HepG2 (cell line): ENCODE measurements at regions not wholly inside any gene's neighbourhood (a gene's known extent, or its start where the extent isn't known, plus 50 kb on each side); places are given as distances from the start of the nearest gene placed in this dataset.

Experiments used
- ARID2 ChIP-seq: sonication (generic); formaldehyde crosslinking; IDR thresholded peaks from 2 replicates; pipeline ENCODE4 v1.8.1; 2022; ENCODE audit warnings: mild to moderate bottlenecking, missing genetic modification reagents, borderline replicate concordance
- ARNTL ChIP-seq: sonication (generic); formaldehyde crosslinking; IDR thresholded peaks from 2 replicates; pipeline ENCODE4 v1.4.0; 2020; ENCODE audit warnings: mild to moderate bottlenecking, missing genetic modification reagents
- NPAS2 ChIP-seq: sonication (generic); formaldehyde crosslinking; IDR thresholded peaks from 2 replicates; pipeline ENCODE4 v1.8.0; 2022; ENCODE audit warnings: mild to moderate bottlenecking, missing genetic modification reagents, borderline replicate concordance
- NR2F6 ChIP-seq, 2 experiments: IDR thresholded peaks; 2 replicates each; pipeline ENCODE4 v1.6.1; 2016; ENCODE audit warnings: antibody characterized with exemption in 1 of 2, mild to moderate bottlenecking in 1 of 2
- SMAD9 ChIP-seq: sonication (generic); formaldehyde crosslinking; IDR thresholded peaks from 2 replicates; pipeline ENCODE4 v1.5.1; 2020; ENCODE audit warnings: mild to moderate bottlenecking, missing genetic modification reagents
- SP5 ChIP-seq: IDR thresholded peaks from 2 replicates; pipeline ENCODE4 v1.6.1; 2016; ENCODE audit warnings: low read depth, borderline replicate concordance
- STAG1 ChIP-seq: sonication (generic); formaldehyde crosslinking; IDR thresholded peaks from 2 replicates; pipeline ENCODE4 v1.4.0; 2020; ENCODE audit warnings: missing genetic modification reagents
- TAF1 ChIP-seq: sonication (generic); formaldehyde crosslinking; IDR thresholded peaks from 2 replicates; pipeline ENCODE4 v1.4.0; 2020; ENCODE audit warnings: missing genetic modification reagents
- ZMYM4 ChIP-seq: sonication (generic); formaldehyde crosslinking; IDR thresholded peaks from 2 replicates; pipeline ENCODE4 v1.8.1; 2023; ENCODE audit warnings: mild to moderate bottlenecking, missing genetic modification reagents
- ZNF558 ChIP-seq: sonication (generic); formaldehyde crosslinking; IDR thresholded peaks from 2 replicates; pipeline ENCODE4 v1.9.0; 2022; ENCODE audit warnings: mild to moderate bottlenecking, missing genetic modification reagents, borderline replicate concordance
- TF ChIP-seq, protein P1 (sequence below): sonication (generic); formaldehyde crosslinking; IDR thresholded peaks from 2 replicates; pipeline ENCODE4 v1.4.0; 2020; ENCODE audit warnings: missing genetic modification reagents
- TF ChIP-seq, protein P2 (sequence below): sonication (generic); formaldehyde crosslinking; conservative IDR thresholded peaks from 2 replicates; pipeline ENCODE4 v1.4.0; 2020; ENCODE audit warnings: missing genetic modification reagents
- TF ChIP-seq, protein P3 (sequence below): IDR thresholded peaks from 2 replicates; pipeline ENCODE4 v1.6.1; 2016; ENCODE audit warnings: missing compliant biosample characterization, missing genetic modification reagents, borderline replicate concordance
- TF ChIP-seq, protein P4 (sequence below): sonication (generic); formaldehyde crosslinking; IDR thresholded peaks from 2 replicates; pipeline ENCODE4 v1.5.0; 2020; ENCODE audit warnings: mild to moderate bottlenecking, missing genetic modification reagents, borderline replicate concordance

DNA sequence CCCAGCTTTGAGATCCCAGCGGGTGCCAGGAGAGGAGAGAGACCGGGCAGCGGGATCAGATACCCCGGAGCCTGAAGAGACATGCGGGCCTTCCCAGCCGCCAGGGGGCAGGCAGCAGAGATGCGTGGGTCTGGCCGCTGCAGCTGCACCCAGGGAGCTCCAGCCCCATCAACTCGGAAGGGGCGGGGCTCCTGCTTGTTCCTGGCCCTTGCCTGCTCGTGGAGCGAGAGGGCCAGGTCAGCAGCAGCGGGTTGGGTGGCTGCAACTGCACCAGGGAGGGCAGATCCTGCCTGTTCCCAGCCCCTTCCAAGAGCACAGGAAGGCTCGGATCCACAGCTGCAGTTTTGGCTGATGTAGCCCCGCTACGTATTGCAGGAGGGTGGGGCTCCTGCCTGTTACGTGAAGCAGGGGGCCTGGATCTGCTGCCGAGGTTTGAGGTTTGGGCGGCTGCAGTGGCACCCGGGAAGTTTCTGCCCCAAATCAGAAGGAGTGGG, 532.8 kb downstream of the RFPL4B start (continued):
- TF ChIP-seq TAF1 (CRISPR knock-in tag): peak; percentile 63; the same call in 1 of the 2 replicates
- TF ChIP-seq SP5 (CRISPR knock-in tag): peak; percentile 89
- TF ChIP-seq, protein P1, sequence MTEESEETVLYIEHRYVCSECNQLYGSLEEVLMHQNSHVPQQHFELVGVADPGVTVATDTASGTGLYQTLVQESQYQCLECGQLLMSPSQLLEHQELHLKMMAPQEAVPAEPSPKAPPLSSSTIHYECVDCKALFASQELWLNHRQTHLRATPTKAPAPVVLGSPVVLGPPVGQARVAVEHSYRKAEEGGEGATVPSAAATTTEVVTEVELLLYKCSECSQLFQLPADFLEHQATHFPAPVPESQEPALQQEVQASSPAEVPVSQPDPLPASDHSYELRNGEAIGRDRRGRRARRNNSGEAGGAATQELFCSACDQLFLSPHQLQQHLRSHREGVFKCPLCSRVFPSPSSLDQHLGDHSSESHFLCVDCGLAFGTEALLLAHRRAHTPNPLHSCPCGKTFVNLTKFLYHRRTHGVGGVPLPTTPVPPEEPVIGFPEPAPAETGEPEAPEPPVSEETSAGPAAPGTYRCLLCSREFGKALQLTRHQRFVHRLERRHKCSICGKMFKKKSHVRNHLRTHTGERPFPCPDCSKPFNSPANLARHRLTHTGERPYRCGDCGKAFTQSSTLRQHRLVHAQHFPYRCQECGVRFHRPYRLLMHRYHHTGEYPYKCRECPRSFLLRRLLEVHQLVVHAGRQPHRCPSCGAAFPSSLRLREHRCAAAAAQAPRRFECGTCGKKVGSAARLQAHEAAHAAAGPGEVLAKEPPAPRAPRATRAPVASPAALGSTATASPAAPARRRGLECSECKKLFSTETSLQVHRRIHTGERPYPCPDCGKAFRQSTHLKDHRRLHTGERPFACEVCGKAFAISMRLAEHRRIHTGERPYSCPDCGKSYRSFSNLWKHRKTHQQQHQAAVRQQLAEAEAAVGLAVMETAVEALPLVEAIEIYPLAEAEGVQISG (CRISPR knock-in tag): peak; percentile 99
- TF ChIP-seq ARID2: 0 out of 2 replicates have a peak, but pooled peaks have one; percentile 66
- no peak for TF ChIP-seq NPAS2 (CRISPR knock-in tag)
- peak; percentile 90 for TF ChIP-seq STAG1 (CRISPR knock-in tag)
- TF ChIP-seq ZMYM4: peak; percentile 99
- TF ChIP-seq, protein P2, sequence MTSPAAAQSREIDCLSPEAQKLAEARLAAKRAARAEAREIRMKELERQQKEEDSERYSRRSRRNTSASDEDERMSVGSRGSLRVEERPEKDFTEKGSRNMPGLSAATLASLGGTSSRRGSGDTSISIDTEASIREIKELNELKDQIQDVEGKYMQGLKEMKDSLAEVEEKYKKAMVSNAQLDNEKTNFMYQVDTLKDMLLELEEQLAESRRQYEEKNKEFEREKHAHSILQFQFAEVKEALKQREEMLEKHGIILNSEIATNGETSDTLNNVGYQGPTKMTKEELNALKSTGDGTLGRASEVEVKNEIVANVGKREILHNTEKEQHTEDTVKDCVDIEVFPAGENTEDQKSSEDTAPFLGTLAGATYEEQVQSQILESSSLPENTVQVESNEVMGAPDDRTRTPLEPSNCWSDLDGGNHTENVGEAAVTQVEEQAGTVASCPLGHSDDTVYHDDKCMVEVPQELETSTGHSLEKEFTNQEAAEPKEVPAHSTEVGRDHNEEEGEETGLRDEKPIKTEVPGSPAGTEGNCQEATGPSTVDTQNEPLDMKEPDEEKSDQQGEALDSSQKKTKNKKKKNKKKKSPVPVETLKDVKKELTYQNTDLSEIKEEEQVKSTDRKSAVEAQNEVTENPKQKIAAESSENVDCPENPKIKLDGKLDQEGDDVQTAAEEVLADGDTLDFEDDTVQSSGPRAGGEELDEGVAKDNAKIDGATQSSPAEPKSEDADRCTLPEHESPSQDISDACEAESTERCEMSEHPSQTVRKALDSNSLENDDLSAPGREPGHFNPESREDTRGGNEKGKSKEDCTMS (CRISPR knock-in tag): no peak
- TF ChIP-seq NR2F6 (IDR thresholded peaks at IDR 0.05): no peak
- peak; percentile 49; the same call in 1 of the 2 replicates for TF ChIP-seq NR2F6 (CRISPR knock-in tag; IDR thresholded peaks at IDR 0.05)
- TF ChIP-seq SMAD9: no peak
- TF ChIP-seq ARNTL (CRISPR knock-in tag): peak; percentile 46; the same call in 1 of the 2 replicates
- TF ChIP-seq, protein P3, sequence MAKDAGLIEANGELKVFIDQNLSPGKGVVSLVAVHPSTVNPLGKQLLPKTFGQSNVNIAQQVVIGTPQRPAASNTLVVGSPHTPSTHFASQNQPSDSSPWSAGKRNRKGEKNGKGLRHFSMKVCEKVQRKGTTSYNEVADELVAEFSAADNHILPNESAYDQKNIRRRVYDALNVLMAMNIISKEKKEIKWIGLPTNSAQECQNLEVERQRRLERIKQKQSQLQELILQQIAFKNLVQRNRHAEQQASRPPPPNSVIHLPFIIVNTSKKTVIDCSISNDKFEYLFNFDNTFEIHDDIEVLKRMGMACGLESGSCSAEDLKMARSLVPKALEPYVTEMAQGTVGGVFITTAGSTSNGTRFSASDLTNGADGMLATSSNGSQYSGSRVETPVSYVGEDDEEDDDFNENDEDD (CRISPR knock-in tag): peak; percentile 40; the same call in 1 of the 2 replicates
- peak; percentile 44; the same call in 1 of the 2 replicates for TF ChIP-seq ZNF558 (CRISPR knock-in tag)
- TF ChIP-seq, protein P4, sequence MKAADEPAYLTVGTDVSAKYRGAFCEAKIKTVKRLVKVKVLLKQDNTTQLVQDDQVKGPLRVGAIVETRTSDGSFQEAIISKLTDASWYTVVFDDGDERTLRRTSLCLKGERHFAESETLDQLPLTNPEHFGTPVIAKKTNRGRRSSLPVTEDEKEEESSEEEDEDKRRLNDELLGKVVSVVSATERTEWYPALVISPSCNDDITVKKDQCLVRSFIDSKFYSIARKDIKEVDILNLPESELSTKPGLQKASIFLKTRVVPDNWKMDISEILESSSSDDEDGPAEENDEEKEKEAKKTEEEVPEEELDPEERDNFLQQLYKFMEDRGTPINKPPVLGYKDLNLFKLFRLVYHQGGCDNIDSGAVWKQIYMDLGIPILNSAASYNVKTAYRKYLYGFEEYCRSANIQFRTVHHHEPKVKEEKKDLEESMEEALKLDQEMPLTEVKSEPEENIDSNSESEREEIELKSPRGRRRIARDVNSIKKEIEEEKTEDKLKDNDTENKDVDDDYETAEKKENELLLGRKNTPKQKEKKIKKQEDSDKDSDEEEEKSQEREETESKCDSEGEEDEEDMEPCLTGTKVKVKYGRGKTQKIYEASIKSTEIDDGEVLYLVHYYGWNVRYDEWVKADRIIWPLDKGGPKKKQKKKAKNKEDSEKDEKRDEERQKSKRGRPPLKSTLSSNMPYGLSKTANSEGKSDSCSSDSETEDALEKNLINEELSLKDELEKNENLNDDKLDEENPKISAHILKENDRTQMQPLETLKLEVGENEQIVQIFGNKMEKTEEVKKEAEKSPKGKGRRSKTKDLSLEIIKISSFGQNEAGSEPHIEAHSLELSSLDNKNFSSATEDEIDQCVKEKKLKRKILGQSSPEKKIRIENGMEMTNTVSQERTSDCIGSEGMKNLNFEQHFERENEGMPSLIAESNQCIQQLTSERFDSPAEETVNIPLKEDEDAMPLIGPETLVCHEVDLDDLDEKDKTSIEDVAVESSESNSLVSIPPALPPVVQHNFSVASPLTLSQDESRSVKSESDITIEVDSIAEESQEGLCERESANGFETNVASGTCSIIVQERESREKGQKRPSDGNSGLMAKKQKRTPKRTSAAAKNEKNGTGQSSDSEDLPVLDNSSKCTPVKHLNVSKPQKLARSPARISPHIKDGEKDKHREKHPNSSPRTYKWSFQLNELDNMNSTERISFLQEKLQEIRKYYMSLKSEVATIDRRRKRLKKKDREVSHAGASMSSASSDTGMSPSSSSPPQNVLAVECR (CRISPR knock-in tag): peak; percentile 71; the same call in 1 of the 2 replicates
